Spleen (tissue), 11 donors: ENCODE measurements at regions not wholly inside any gene's neighbourhood (a gene's known extent, or its start where the extent isn't known, plus 50 kb on each side); places are given as distances from the start of the nearest gene placed in this dataset.

Experiments
- DNase-seq: peaks from one replicate; pipeline ENCODE4 v3.0.0-alpha.2; 2020
- H3K27ac ChIP-seq, 8 donors: fragments of 200-600 bp; sonication (generic) in 7 of 8; 1 replicate in 4 of 8; 2 replicates in 4 of 8; pipeline versions ENCODE4 v1.5.0 to v1.8.0; 2016 to 2021; ENCODE audit warnings: inconsistent platforms in 4 of 8, mild to moderate bottlenecking in 4 of 8, moderate library complexity in 1 of 8
- H3K27me3 ChIP-seq, 7 donors: fragments of 200-600 bp; sonication (generic) in 6 of 7; replicated peaks in 1 of 7; 1 replicate in 4 of 7; 2 replicates in 3 of 7; pipeline versions ENCODE4 v1.5.0 to v1.8.0; 2016 to 2021; ENCODE audit warnings: inconsistent platforms in 3 of 7, mild to moderate bottlenecking in 1 of 7
- H3K36me3 ChIP-seq, 6 donors: fragments of 200-600 bp; sonication (generic) in 5 of 6; 1 replicate in 4 of 6; 2 replicates in 2 of 6; pipeline versions ENCODE4 v1.5.0 to v1.8.0; 2016 to 2021; ENCODE audit warnings: inconsistent platforms in 2 of 6
- H3K4me1 ChIP-seq, 6 donors: fragments of 200-600 bp; sonication (generic) in 5 of 6; 1 replicate in 3 of 6; 2 replicates in 3 of 6; pipeline versions ENCODE4 v1.5.0 to v1.8.0; 2016 to 2021; ENCODE audit warnings: inconsistent platforms in 3 of 6
- H3K4me3 ChIP-seq, 8 donors: fragments of 200-600 bp; sonication (generic) in 7 of 8; 1 replicate in 4 of 8; 2 replicates in 4 of 8; pipeline versions ENCODE4 v1.5.0 to v1.8.0; 2016 to 2021; ENCODE audit warnings: inconsistent platforms in 4 of 8, mild to moderate bottlenecking in 4 of 8, moderate library complexity in 2 of 8
- H3K9me3 ChIP-seq, 8 donors: fragments of 200-600 bp; sonication (generic) in 7 of 8; 1 replicate in 4 of 8; 2 replicates in 4 of 8; pipeline versions ENCODE4 v1.5.0 to v1.8.0; 2016 to 2021; ENCODE audit warnings: inconsistent platforms in 4 of 8
- CTCF ChIP-seq, 11 experiments: fragments of 200-600 bp in 7 of 11; fragments of 450-650 bp in 4 of 11; sonication (generic) in 4 of 11; IDR thresholded peaks in 8 of 11; conservative IDR thresholded peaks in 3 of 11; 1 replicate in 7 of 11; 2 replicates in 4 of 11; pipeline versions ENCODE4 v1.4.0 to v1.8.0; 2016 to 2021; ENCODE audit warnings: antibody characterized with exemption in 11 of 11, inconsistent platforms in 4 of 11, mild to moderate bottlenecking in 1 of 11
- POLR2A ChIP-seq, 3 donors: fragments of 450-650 bp; IDR thresholded peaks; one replicate each; pipeline ENCODE4 v1.5.1; 2017; ENCODE audit warnings: antibody characterized with exemption in 3 of 3, mild to moderate bottlenecking in 1 of 3
- POLR2AphosphoS5 ChIP-seq, 3 donors: sonication (generic); formaldehyde crosslinking; IDR thresholded peaks; one replicate each; pipeline ENCODE4 v1.5.1; 2017; ENCODE audit warnings: antibody characterized with exemption in 3 of 3
- WGBS, 5 donors: extraction: QIAGEN DNeasy Blood & Tissue Kit in 3 of 5; methylation state at CpG; one replicate each; pipeline versions ENCODE4 v1.1.5 to v1.1.7; 2013 to 2018; 5-methylcytosine and 5-hydroxymethylcytosine counted together
- intact Hi-C: fragments of 100-400 bp; cut with DNase I; formaldehyde crosslinking; loops from one replicate; pipeline ENCODE4 v1.15.0; 2023; ENCODE audit warnings: low total_unique reads
- donor health status: healthy with polysubstance abuse.
- donor health status: DM: no; HTN: no; CAD: no; lungs with moderate emphysema.
- donor health status: DM: no; HTN: no; CAD: no.
- donor health status: Bipolar disorder and iron deficiency.
- donor health status: healthy.
- donor health status: DM: no; HTN: no; CAD: no.
- donor health status: DM: yes; HTN: yes; CAD: no.

- WGBS, 5 donors = 70 to 82% (median 75%) methylated on average over 3 of the region's 3 CpGs
- Histone ChIP-seq H3K27me3 (no peaks in the 10 kb centered on the region), H3K4me1 (peaks cover 0 to 19% (median 8%) of the 10 kb centered on the region in 6 donors), H3K4me3 (no peak overlapping the region), H3K36me3 (no peaks in the 10 kb centered on the region), H3K27ac (no peak overlapping the region), H3K9me3 (peaks cover 0 to 4% (median 0%) of the 10 kb centered on the region in 8 donors)
- no peak for DNase-seq
- TF ChIP-seq POLR2AphosphoS5 (IDR thresholded peaks at IDR 0.05) (no peak), POLR2A (IDR thresholded peaks at IDR 0.05) (no peak), CTCF (IDR thresholded peaks at IDR 0.05 in 8 of 11, conservative IDR thresholded peaks at IDR 0.05 in 3 of 11) (no peak)
- intact Hi-C loops = no loop called here
These were observed 155.0 kb downstream of the TMEM200A start for GRCh38 chr6:130520801-130521200.

DNA sequence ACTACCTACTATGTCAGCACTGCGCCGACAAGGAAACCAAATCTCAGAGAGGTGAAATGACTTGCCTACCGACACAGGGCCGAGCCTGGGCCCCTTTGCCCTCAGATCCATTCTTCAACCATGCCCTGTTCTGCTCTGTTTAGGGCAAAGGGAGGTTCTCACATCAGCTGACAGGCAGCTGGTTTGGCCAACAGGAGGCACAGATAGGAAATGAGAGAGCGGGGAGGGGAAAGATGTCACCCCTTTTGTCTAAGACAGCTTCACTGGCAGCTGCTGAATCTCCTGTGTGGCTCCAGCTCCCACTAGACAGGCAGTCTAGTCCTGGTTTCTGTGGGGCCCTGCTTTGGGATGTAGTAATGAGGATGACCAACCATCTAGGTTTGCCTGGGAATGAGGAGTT is 158.7 kb downstream of the TMEM200A start:
- Histone ChIP-seq H3K4me1 (peaks cover 0 to 20% (median 8%) of the 10 kb centered on the region in 6 donors), H3K27ac (peak overlapping the region in 2 of 8 donors; percentile 9 to 32), H3K4me3 (no peak overlapping the region), H3K27me3 (no peaks in the 10 kb centered on the region), H3K36me3 (no peaks in the 10 kb centered on the region), H3K9me3 (peaks cover 0 to 3% (median 0%) of the 10 kb centered on the region in 8 donors)
- intact Hi-C loops = no loop called here
- WGBS, 5 donors = 84 to 91% (median 88%) methylated on average over 5 of the region's 5 CpGs
- TF ChIP-seq POLR2AphosphoS5 (IDR thresholded peaks at IDR 0.05) (no peak), CTCF (IDR thresholded peaks at IDR 0.05 in 8 of 11, conservative IDR thresholded peaks at IDR 0.05 in 3 of 11) (no peak), POLR2A (IDR thresholded peaks at IDR 0.05) (no peak)
- DNase-seq = no peak

- Histone ChIP-seq H3K4me1 (peaks cover 0 to 20% (median 8%) of the 10 kb centered on the region in 6 donors), H3K36me3 (no peaks in the 10 kb centered on the region), H3K4me3 (no peak overlapping the region), H3K9me3 (peaks cover 0 to 3% (median 0%) of the 10 kb centered on the region in 8 donors), H3K27me3 (no peaks in the 10 kb centered on the region), H3K27ac (peak overlapping the region in 2 of 8 donors; percentile 9 to 32)
- DNase-seq = no peak
- 27 to 65% (median 39%) methylated on average over 1 of the region's 1 CpG for WGBS, 5 donors
- TF ChIP-seq POLR2AphosphoS5 (IDR thresholded peaks at IDR 0.05) (no peak), CTCF (IDR thresholded peaks at IDR 0.05 in 8 of 11, conservative IDR thresholded peaks at IDR 0.05 in 3 of 11) (no peak), POLR2A (IDR thresholded peaks at IDR 0.05) (no peak)
- intact Hi-C loops = no loop called here
These were observed 159.6 kb downstream of the TMEM200A start for GRCh38 chr6:130525408-130525807.

GRCh38 chr6:130526466-130526865 is 160.6 kb downstream of the TMEM200A start:
- no peak for TF ChIP-seq CTCF (IDR thresholded peaks at IDR 0.05 in 8 of 11, conservative IDR thresholded peaks at IDR 0.05 in 3 of 11)
- no peak for TF ChIP-seq POLR2A (IDR thresholded peaks at IDR 0.05)
- TF ChIP-seq POLR2AphosphoS5 (IDR thresholded peaks at IDR 0.05) = no peak
- no peak overlapping the region for H3K27ac ChIP-seq
- no peaks in the 10 kb centered on the region for H3K36me3 ChIP-seq
- peaks cover 0 to 20% (median 8%) of the 10 kb centered on the region in 6 donors for H3K4me1 ChIP-seq
- H3K9me3 ChIP-seq = no peaks in the 10 kb centered on the region
- H3K27me3 ChIP-seq = no peaks in the 10 kb centered on the region
- no peak overlapping the region for H3K4me3 ChIP-seq
- 49 to 70% (median 64%) methylated on average over 3 of the region's 3 CpGs for WGBS, 5 donors
- intact Hi-C loops = no loop called here
- no peak for DNase-seq
